ENCODE measurements at regions not wholly inside any gene's neighbourhood (a gene's known extent, or its start where the extent isn't known, plus 50 kb on each side); places are given as distances from the start of the nearest gene placed in this dataset.

DNA sequence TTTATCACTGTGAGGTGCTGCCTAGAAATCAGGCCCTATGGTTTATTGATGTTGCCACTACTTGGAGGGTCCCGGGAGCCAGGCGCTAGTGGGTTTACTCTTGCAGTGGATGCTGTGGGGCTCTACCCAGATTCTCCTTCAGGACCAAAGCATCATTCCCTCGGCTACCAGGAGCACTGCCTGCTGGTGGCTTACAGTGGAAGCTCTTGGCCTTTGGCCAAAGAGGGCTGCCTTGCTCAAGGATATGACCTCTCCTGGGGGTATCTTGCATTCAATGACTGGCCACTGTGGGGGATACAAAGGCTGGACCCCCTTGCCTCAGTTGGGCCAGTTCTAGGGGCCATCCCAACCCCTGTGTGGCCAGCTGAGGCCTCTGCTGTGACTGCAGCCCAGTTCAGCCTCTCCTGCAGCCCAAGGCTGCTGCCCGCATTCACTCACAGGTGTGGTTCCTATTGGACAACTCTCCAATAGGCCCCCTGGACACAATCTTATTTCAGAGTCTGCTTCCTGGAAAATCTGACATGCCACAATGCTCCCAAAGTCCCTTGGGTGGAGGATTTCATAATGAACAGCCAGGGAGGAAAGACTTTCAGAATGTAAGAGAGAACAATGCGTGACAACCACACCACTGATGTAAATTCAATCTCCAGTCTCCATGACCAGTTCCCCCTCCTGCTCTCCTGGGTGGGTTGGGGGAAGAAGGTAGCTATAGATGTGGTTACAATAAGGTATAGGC lies 196.3 kb downstream of the SNX10 start:
- no peak for DNase-seq (ENCODE audit: low read depth in 3 of 3, low spot score in 2 of 3)

DNA sequence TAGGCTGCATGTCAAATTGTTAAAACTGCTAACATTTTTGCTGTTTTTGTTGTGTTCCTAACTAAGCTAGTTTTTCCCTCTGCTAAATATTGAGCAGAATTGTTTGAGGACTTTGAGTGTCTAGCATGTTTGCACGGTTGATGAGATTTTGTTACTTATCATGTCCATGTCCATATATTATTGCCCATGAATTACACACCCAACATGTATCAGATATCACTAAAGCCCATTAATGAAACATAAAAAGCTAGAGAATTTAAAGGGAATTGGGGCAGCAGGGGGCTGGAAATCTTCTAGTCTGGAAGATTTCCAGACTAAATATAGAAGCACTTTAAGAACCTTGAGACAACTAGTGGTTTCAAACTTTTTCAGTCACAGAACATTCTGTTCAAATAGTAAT lies 197.7 kb downstream of the SNX10 start:
- no peak for DNase-seq (ENCODE audit: low read depth in 3 of 3, low spot score in 2 of 3)

DNA sequence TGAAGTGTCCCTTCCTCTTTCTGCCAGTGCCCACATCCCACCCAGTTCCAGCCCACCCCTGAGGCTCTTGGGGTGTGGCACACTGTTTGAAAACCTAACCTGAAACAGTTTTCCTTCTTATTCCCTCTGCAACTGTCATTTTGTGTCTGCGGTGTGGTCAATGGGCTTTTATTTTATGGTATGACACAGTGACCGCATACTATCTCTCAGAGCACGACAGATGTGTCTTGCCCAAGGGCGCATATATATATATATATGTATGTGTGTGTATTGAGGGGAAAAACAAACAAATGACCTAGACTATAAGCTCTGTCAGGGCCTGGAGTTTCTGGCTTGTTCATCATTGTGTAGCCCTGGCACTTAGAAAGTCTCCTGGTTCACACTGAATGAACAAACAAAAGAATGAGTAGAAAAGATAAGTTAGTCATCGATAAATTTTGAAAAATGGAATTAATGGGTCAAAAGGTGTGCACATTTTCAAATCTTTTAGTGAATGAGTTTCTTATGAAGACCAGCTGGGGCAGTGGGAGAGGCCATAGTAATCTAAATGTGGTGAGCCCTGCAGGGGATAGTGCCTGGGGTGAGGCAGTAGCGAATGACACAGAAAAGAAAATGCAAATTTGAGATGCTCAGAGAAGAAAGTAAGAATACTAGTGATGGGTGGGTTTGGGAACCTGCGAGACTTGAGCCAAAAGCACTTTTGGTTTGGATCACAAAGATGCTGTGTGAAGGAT lies 198.4 kb downstream of the SNX10 start:
- no peak for DNase-seq (ENCODE audit: low read depth in 3 of 3, low spot score in 2 of 3)

DNA sequence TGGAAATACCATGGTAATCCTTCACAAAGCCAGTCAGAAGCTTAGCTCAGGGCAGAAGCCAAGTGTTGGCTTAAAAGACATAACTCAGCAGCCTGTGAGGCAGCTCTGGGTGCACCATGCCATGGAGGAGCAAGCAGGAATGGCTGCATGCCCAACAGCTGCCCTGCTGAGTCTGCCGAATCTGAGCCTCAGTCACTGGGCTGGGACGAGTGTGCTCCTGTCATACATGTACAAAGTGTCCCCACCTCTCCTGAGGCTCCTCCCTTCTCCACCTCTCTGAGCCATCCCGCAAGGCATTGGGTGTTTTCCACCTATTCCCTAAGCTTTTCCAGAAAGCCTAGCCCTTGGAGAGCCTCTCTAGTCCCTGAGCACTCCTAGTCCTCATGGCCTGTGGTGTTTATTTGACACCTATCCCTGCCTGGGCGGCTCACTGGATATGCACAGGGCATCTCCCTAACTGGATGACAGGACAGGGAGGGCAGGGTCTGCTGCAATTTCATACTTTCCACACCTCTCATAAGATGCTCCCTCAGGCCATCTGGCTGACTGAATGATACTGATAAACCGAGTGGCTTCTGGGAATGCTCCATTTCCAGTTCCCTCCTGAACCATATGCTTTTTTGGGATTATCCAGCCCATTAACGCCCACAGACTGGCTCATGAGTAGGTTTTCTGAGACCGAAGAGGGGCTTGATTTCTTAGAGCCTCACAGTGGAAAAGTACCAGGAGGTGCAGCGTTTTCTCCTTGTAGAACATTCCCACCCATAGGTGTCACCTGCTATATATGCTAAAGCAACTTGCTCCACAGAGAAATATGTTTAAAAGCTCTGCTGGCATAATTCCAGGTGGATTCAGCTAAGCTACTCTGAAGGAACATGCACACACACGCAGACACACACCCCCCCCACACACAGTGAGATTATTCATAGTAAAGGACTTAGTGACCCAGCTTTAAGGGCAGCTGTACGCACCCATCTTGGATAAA lies 199.3 kb downstream of the SNX10 start:
- DNase-seq (ENCODE audit: low read depth in 3 of 3, low spot score in 2 of 3) = no peak

DNA sequence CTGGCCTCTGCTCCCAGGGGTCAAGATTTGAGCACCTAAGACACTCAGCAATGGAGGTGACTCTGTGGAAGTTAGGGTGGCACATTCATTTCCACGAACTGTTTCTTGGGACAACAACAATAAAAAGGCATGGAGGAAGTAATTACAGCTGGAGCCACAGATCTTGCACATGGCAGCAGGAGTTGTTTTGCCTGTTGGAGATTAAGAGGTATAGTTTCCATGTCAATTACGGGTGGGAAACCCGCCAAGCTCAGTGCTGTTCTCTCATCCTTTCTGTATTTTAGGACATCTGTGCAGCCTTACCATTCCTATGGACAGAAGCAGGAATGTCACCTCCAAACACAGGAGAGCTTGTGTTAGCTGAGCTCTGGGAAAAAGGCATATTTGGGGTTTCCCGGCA lies 201.2 kb downstream of the SNX10 start:
- DNase-seq (ENCODE audit: low read depth in 3 of 3, low spot score in 2 of 3) = no peak

DNA sequence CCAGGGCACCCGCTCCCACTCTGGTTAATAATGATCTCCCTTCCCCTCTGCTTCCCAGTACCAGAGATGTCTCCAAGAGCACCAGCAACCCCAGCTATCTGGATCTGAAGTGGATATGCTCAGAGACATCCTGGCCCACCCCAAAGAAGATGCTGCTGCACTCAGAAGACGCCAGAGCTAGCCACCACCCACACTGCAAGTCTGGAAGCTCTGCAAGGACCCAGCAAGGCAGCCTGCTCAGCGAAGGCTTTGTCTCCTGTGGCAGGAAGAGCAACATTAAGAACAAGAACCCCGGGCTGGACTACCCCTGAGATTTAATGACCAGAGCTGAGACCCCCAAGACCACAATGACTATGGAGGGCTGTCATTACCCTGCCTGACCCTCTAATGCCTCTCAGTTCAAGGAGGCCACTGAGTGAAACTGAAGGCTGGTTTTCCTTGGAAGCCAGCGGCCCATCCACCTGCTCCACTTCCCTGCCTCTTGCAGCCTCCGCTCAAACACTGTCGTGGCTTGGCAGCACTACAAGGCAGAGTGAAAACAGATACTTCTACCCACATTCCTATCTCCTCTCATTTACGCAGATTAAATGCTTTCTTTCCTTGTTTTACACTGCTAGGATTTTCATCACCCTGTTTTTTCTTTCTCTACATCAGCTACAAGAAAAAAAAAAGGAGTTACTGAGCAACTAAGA lies 202.2 kb downstream of the SNX10 start:
- no peak for DNase-seq (ENCODE audit: low read depth in 3 of 3, low spot score in 2 of 3)

DNA sequence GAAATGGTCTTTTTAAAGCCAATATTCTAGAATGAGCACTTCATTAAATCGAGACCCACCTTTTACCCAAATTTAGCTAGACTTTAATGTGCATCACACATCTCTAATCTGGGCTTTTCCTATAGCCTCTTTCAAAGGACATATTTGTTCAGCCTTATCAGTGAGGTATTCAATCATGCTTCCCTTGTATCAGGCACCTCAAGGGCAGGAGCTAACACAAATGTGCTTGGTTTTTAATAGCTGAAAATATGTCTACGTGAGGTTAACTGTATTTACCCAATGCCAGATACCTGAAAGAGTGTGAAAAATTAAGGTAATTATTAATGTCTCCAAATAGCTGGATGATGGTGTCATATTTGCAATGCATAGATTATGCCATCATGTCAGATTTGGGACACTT lies 203.9 kb downstream of the SNX10 start:
- DNase-seq (ENCODE audit: low read depth in 3 of 3, low spot score in 2 of 3) = no peak

DNA sequence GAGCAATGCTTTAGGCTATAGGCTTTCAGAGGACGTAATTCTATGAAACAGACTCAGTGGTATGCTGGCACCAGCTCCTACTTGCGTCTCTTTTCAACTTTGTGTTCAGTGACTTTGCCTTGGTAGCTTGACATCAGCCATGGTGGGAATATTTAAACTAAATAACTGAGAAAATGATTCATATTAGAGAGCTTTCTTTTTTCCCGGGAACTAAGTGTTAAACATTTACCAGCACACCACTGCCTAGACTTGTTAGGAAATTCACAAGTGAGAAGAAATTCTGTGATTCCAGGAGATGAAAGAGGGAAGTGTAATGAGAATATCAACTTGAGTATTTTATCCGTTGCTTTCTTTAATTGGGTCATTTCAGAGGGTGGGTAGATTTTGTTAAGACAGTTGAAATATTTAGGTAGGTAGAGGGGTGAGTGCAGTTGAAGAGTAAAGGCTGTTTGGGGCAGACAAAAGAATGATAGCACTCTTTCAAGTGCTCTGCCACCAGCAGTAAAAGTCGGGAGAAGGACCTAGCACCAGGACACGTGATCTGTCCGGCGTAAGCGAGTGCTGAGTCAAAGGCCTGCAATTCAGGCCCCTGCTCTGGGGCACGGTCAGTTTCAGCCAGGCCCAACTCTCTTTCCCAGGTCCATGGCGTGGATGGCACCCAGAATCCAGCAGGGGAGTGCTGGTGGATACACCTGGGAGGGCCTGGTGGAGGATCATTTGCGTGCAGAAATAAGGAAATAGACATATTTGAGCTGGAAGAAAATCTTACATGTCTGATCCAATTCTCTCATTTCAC lies 206.3 kb downstream of the SNX10 start:
- no peak for DNase-seq (ENCODE audit: low read depth in 3 of 3, low spot score in 2 of 3)

DNA sequence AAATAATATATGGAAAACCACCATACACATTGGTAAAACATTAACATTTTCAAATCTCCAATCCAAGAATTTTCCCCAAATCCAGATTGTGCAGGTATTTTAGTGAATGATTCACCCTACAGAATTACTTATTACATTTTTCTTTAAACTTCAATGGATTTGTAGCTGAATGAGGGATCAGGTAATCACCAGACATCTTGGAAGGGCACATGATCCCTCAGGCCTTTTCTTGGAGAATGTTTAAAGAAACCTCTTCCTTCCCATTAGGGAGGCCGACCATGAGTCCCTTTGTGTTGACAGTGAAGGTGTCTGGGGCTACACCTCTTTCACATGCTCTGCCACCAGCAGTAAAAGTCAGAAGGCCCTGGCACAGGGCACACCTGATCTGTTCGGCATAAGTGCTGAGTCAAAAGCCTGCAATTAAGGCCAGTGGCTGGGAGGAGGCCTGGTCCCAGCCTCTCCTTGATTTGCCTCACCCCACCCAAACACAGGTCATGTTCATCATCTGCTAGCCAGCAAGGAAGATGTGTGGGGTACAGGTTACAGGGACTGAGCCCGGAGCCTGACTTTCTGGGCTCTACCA lies 207.7 kb downstream of the SNX10 start:
- DNase-seq (ENCODE audit: low read depth in 3 of 3, low spot score in 2 of 3) = no peak

DNA sequence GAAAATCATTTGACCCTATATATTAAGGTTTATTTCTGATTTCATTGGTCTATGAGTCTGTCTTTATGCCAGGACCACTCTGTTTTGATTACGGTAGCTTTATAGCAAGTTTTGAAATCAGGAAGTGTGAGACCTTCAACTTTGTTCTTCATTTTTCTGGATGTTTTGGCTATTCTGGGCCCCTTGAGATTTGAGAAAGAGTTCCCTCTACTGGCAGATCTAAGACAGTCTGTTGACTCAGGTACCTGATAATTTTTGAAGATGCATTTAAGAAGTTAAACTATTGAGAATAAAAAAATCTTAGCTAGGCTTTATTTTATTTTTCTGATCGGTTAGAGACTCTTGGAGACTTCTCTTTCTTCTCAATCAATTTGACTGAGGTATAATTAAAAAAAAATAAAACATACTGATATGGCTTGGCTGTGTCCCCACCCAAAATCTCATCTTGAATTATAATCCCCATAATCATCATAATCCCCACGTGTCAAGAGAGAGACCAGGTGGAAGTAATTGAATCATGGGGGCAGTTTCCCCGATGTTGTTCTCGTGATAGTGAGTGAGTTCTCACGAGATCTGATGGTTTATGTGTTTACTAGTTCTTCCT lies 209.2 kb downstream of the SNX10 start:
- no peak for DNase-seq (ENCODE audit: low read depth in 3 of 3, low spot score in 2 of 3)

DNA sequence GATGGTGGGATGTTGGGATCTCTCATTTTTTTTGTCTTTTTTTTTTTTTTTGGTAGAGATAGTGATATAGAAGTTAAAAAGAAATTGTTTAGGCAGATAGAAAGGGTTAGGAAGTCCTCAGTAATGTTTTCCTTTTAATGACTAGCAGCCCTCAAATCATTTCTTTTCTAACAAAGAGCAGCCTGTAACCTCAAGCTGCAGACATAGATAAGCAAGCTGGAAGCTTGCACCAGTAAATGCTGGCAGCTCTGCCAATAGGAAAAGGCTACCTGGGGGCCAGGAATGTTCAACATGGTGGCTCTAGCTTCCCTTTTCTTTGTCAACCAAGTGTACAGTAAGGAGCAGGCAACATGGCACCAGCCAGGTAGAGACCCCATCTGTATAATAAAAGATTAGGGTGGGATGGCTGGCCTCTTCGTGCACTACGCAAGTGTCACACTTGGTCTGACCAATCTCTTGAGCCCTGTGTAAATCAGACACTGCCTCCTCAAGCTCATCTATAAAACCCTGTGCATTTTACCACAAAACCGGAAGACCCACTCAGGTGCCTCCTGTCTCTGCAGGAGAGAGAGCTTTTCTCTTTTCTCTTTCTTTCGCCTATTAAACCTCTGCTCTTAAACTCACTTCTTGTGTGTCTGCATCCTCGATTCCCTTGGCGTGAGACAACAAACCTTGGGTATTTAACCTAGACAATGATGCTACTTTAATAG lies 212.9 kb downstream of the SNX10 start:
- no peak for DNase-seq (ENCODE audit: low read depth in 3 of 3, low spot score in 2 of 3)

DNA sequence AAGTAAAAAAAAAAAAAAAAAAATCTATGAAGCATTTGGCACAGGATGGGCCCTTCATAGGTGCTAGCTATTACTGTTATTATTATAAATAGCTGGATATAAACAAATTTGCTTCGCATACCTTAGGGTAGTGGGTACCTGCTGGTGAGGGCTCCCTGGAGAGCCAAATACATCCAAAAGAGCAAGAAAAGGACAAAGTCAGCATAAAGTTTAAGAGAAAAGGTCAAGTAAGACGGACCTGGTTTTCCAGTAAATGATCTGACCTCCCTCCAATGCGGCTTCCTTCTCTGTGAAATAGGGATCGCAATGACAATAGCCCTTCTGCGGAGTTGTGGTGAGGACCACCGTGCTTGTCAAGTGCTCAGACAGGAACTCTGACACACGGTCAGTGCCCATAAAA lies 214.5 kb downstream of the SNX10 start:
- no peak for DNase-seq (ENCODE audit: low read depth in 3 of 3, low spot score in 2 of 3)

DNA sequence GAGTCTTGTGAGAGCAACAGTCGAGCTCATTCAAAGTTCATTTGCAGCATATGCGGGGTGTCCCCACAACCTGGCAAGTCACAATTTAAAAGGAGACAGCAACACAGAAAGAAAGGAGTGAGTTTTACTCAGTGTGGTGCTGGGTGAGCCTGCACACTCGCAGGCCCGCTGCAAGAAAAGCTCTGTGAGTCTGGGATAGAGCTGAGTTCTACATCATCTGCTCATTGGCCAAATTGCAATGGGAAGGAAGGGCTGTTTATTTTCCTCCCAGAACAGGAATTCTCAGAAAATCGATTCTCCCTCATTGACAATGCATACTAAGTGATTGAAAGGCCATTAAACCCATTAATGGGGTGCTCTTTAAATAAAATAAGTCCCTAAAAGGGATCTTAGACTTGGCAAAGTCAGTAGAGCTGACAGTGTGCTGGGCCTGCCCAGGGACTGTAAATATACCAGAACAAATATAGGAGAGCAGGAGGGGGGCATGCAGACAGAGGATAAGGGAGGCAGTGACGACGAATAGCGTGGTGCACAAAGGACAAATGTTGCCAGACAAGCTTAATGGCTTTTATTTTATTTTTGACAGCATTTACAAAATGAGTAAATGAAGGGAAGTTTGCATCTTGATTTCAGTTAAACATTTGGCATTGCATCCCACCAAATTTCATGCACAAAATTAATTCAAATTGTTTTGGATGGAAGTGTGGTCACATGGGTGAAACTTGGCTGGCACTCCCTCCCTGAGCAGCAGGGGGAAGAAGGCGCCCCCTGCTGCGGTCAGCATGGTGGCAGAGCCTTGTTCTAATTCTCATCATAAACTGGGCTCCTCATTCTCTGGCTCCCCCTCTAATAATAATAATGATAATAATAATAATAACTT lies 215.7 kb downstream of the SNX10 start:
- DNase-seq (ENCODE audit: low read depth in 3 of 3, low spot score in 2 of 3) = no peak

DNA sequence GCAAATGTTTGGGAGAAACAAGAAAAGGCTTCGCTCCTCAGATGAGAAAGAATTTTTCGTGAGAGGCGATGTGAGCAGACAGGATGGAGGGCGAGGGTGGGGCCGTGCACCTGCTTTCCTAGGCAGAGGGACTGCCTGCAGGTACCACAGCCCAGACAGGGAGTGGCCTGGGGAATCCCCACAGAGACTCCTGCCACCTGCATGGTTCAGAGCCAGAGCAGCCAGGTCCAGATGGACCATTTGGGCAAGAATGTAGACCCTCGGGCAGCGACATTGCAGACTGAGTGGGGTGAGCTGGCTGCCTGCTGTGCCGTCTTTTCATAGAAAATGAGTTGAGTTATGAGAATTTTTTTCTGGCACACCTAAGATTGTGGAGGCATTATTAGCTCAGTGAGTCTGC lies 216.8 kb downstream of the SNX10 start:
- no peak for DNase-seq (ENCODE audit: low read depth in 3 of 3, low spot score in 2 of 3)

DNA sequence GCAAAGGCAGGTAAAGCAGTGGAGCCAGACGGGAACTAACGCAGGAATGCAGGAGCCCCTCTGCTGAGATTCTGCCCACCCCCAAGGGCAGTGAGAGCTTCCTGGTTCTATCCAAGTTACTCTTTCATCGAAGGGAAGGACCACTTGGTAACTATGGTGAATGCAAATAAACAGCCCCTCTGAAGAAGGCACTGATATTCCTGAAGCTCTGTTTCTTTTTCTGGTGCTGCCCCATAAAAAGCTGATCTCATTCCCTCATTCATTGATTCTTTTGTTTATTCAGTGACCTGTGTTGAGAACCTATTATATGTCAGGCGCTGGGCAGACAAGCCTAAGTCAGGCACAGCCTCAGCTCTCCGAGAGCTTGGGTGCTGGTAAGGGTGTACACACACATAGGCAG lies 217.3 kb downstream of the SNX10 start:
- DNase-seq (ENCODE audit: low read depth in 3 of 3, low spot score in 2 of 3) = no peak

DNA sequence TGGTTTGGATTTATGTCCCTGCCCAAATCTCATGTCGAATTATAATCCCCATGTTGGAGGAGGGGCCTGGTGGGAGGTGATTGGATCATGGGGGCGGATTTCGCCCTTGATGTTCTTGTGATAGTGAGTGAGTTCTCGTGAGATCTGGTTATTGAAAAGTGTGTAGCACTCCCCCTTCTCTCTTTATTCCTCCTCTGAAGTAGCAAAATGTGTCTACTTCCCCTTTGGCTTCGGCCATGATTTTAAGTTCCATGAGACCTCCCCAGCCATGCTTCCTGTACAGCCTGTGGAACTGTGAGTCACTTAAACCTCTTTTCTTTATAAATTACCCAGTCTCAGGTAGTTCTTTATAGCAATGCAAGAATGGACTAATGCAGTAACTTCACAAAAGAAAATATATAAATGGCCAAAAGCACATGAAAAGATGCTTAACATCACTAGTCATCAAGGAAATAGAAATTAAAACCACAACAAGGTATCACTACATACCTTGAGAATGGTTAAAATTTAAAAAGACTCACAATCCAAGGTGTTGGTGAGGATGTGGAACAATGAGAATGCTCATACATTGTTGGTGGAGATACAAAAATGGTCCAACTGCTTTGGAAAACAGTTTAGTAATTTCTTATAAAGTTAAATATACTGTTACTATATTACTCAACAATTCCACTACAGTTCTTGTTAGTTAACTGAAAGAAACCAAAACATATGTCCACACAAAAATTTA lies 218.7 kb downstream of the SNX10 start:
- no peak for DNase-seq (ENCODE audit: low read depth in 3 of 3, low spot score in 2 of 3)

DNA sequence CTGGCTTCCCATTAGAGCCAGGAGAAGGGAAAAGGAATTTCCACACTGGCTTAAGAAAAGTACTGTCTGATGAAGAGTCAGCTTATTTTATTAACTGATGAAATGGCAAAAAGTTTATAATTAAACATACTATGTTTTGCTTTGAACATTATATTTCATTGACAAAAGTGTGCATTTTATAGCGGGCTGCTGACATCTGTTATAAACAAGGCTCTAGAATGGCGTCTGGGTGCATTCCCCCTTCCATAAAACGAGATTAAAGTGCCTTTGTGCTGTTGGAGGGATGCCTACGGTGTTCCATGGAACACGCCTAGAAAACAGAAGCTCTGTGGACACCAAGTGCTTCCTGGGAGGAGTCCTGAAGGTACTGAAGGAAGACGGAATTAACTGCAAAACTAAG lies 220.2 kb downstream of the SNX10 start:
- DNase-seq (ENCODE audit: low read depth in 3 of 3, low spot score in 2 of 3) = no peak

Measured in right renal cortex interstitium (tissue), 3 donors.